ENCODE measurements at regions not wholly inside any gene's neighbourhood (a gene's known extent, or its start where the extent isn't known, plus 50 kb on each side); places are given as distances from the start of the nearest gene placed in this dataset.
"Not testable (repeated sequence)": the region's sequence is repeated elsewhere in the genome, so short reads cannot be mapped to it uniquely, and the experiment has no call there.

- in situ Hi-C loops (cut with MboI; ENCODE audit: low pct_unique_long_range_greater_than_20kb, low sequenced_read_pairs): not testable (repeated sequence)
These were observed 74.4 kb upstream of the RTN4 start for GRCh38 chr2:55124682-55125081.

GRCh38 chr2:55123851-55124269 lies 73.6 kb upstream of the RTN4 start:
- in situ Hi-C loops (cut with MboI; ENCODE audit: low pct_unique_long_range_greater_than_20kb, low sequenced_read_pairs): no loop called here
- DNase-seq: no peak

More at GRCh38 chr2:55124682-55125081, 74.4 kb upstream of the RTN4 start:
- not testable (repeated sequence) for DNase-seq

- DNase-seq: peak; percentile 87
- in situ Hi-C loops (cut with MboI; ENCODE audit: low pct_unique_long_range_greater_than_20kb, low sequenced_read_pairs): no loop called here
These were observed 70.5 kb upstream of the RTN4 start for GRCh38 chr2:55120634-55121359.

- DNase-seq: peak; percentile 27
- in situ Hi-C loops (cut with MboI; ENCODE audit: low pct_unique_long_range_greater_than_20kb, low sequenced_read_pairs): no loop called here
These were observed 69.6 kb upstream of the RTN4 start for GRCh38 chr2:55119711-55120487.

- peak; percentile 32 for DNase-seq
- in situ Hi-C loops (cut with MboI; ENCODE audit: low pct_unique_long_range_greater_than_20kb, low sequenced_read_pairs): no loop called here
These were observed 68.4 kb upstream of the RTN4 start for GRCh38 chr2:55118643-55119083.

GRCh38 chr2:55116966-55117365 lies 66.7 kb upstream of the RTN4 start:
- DNase-seq: no peak
- in situ Hi-C loops (cut with MboI; ENCODE audit: low pct_unique_long_range_greater_than_20kb, low sequenced_read_pairs): no loop called here

GRCh38 chr2:55116598-55116964 lies 66.3 kb upstream of the RTN4 start:
- no peak for DNase-seq
- in situ Hi-C loops (cut with MboI; ENCODE audit: low pct_unique_long_range_greater_than_20kb, low sequenced_read_pairs): no loop called here

- in situ Hi-C loops (cut with MboI; ENCODE audit: low pct_unique_long_range_greater_than_20kb, low sequenced_read_pairs): no loop called here
- no peak for DNase-seq
These were observed 65.7 kb upstream of the RTN4 start for GRCh38 chr2:55115761-55116597.

- no peak for DNase-seq
- in situ Hi-C loops (cut with MboI; ENCODE audit: low pct_unique_long_range_greater_than_20kb, low sequenced_read_pairs): no loop called here
These were observed 64.3 kb upstream of the RTN4 start for GRCh38 chr2:55114597-55114996.

- no peak for DNase-seq
- in situ Hi-C loops (cut with MboI; ENCODE audit: low pct_unique_long_range_greater_than_20kb, low sequenced_read_pairs): no loop called here
These were observed 63.8 kb upstream of the RTN4 start for GRCh38 chr2:55114082-55114481.

GRCh38 chr2:55112229-55113031 lies 62.2 kb upstream of the RTN4 start:
- peak; percentile 93 for DNase-seq

GRCh38 chr2:55111570-55112228 lies 61.4 kb upstream of the RTN4 start:
- peak; percentile 92 for DNase-seq

More at GRCh38 chr2:55112229-55113031, 62.2 kb upstream of the RTN4 start:
- in situ Hi-C loops (cut with MboI; ENCODE audit: low pct_unique_long_range_greater_than_20kb, low sequenced_read_pairs): no loop called here

GRCh38 chr2:55111230-55111569 lies 60.9 kb upstream of the RTN4 start:
- in situ Hi-C loops (cut with MboI; ENCODE audit: low pct_unique_long_range_greater_than_20kb, low sequenced_read_pairs): no loop called here
- no peak for DNase-seq

More at GRCh38 chr2:55111570-55112228, 61.4 kb upstream of the RTN4 start:
- in situ Hi-C loops (cut with MboI; ENCODE audit: low pct_unique_long_range_greater_than_20kb, low sequenced_read_pairs): no loop called here

GRCh38 chr2:55109219-55109891 lies 59.1 kb upstream of the RTN4 start:
- in situ Hi-C loops (cut with MboI; ENCODE audit: low pct_unique_long_range_greater_than_20kb, low sequenced_read_pairs): no loop called here
- no peak for DNase-seq

GRCh38 chr2:55108456-55109160 lies 58.4 kb upstream of the RTN4 start:
- in situ Hi-C loops (cut with MboI; ENCODE audit: low pct_unique_long_range_greater_than_20kb, low sequenced_read_pairs): no loop called here
- no peak for DNase-seq

- DNase-seq: no peak
- in situ Hi-C loops (cut with MboI; ENCODE audit: low pct_unique_long_range_greater_than_20kb, low sequenced_read_pairs): no loop called here
These were observed 57.2 kb upstream of the RTN4 start for GRCh38 chr2:55107436-55107835.

GRCh38 chr2:55106148-55106547 lies 55.9 kb upstream of the RTN4 start:
- in situ Hi-C loops (cut with MboI; ENCODE audit: low pct_unique_long_range_greater_than_20kb, low sequenced_read_pairs): no loop called here
- DNase-seq: no peak

Measured in KBM-7 (cell line).